OCI-LY1 (cell line): ENCODE measurements at regions not wholly inside any gene's neighbourhood (a gene's known extent, or its start where the extent isn't known, plus 50 kb on each side); places are given as distances from the start of the nearest gene placed in this dataset.

Experiments
- CTCF ChIP-seq: fragments of 200-600 bp; sonication (generic), shearing (Covaris generic); IDR thresholded peaks from 2 replicates; pipeline ENCODE4 v1.5.1; 2017; ENCODE audit warnings: mild to moderate bottlenecking, antibody characterized with exemption, low read length, moderate library complexity, mixed read lengths
- EZH2 ChIP-seq: fragments of 200-600 bp; sonication (generic), shearing (Covaris generic); IDR thresholded peaks from 2 replicates; pipeline ENCODE4 v1.8.0; 2017; ENCODE audit warnings: borderline replicate concordance, mixed run types, mild to moderate bottlenecking, antibody characterized with exemption, low read length, moderate library complexity, mixed read lengths

GRCh38 chr2:104415284-104415683, 438.6 kb upstream of the POU3F3 start:
- TF ChIP-seq CTCF (no peak), EZH2 (no peak)
